ACHN (cell line): ENCODE measurements at regions not wholly inside any gene's neighbourhood (a gene's known extent, or its start where the extent isn't known, plus 50 kb on each side); places are given as distances from the start of the nearest gene placed in this dataset.

Experiments used
- DNase-seq: peaks from one replicate; pipeline ENCODE4 v3.0.0-alpha.2; 2015
- in situ Hi-C: cut with HindIII; loops from 2 replicates; pipeline ENCODE4 v1.10.0; 2017; ENCODE audit warnings: low sequenced_read_pairs, low pct_ligation_motif_present, low pct_unique_long_range_greater_than_20kb

- DNase-seq: peak; percentile 68
- in situ Hi-C loops: no loop called here
Measured at GRCh38 chr12:124625867-124626675, 58.7 kb upstream of the NCOR2 start.

- no peak for DNase-seq
- in situ Hi-C loops: no loop called here
Measured at GRCh38 chr12:124624823-124625222, 57.4 kb upstream of the NCOR2 start.

GRCh38 chr12:124623344-124624035 lies 56.1 kb upstream of the NCOR2 start:
- DNase-seq: no peak
- in situ Hi-C loops: no loop called here

DNA sequence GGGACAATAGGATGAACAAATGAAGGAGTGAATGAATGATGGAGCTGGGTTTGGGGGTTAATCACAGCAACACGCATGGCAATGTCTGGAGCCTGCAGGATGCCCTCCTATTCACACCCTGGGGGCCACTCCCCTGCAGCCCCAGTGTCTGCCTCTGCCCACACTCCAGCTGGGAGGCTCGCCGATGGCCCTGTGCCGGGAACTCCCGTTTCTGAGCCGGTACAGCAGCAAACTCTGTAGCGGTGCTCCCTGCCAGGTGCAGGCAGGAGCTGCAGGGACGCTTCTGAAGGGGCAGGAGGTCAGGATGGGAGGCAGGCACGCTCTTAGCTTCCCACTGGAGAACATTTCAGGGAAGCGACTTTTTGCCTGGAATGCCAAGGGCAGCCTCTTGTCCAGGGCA lies 55.4 kb upstream of the NCOR2 start:
- in situ Hi-C loops: no loop called here
- no peak for DNase-seq

GRCh38 chr12:124622331-124622730 lies 54.9 kb upstream of the NCOR2 start:
- no peak for DNase-seq
- in situ Hi-C loops: no loop called here

- peak; percentile 26 for DNase-seq
- in situ Hi-C loops: no loop called here
Measured at GRCh38 chr12:124621296-124621660, 53.9 kb upstream of the NCOR2 start.

- in situ Hi-C loops: no loop called here
- DNase-seq: no peak
Measured at GRCh38 chr12:124620606-124621295, 53.3 kb upstream of the NCOR2 start.

DNA sequence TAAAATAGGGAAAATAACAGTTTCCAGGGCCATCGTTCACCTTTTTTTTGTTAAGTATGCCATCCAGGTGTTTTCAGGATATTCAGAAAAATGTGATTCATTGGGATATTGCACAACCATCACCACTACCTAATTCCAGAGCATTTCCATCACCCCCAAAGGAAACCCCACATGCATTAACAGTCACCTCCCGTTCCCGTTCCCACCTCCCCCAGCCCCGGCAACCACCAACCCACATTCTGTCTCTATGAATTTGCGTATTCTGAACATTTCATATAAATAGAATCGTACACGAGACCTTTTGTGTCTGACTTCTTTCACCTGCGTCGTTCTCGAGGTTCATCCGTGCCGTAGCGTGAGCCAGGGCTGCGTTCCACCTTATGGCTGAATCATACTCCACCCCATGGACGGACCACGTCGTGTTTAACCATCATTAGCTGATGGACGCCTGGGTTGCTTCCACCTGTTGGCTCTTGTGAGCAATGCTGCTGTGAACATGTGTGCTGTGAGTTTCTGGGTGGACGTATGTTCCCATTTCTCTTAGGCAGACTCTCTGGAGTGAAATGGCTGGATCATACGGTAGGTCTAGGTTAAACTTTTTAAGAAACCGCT lies 51.0 kb upstream of the NCOR2 start:
- in situ Hi-C loops: no loop called here
- DNase-seq: no peak

DNA sequence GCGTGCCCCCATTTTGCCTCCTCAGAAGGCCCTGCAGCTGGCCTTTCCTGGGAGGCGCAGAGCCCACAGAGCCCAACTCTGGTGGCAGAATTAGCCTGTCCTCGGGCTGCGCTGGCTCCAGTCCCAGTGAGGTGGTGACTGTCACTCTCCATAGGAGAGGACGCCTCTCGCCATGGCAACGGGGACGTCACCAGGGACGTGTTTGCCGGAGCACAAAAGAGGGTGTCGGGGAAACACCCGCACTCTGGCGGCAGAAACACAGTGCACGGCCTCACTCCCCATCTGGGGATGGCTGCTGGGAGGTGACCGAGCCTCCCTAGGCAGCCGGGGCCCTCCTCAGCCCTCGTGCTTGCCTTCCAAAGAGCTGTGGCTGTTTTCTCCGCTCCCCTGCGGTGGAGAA lies 50.2 kb upstream of the NCOR2 start:
- in situ Hi-C loops: no loop called here

More for the DNA sequence above, 50.2 kb upstream of the NCOR2 start:
- no peak for DNase-seq
